ENCODE measurements at regions not wholly inside any gene's neighbourhood (a gene's known extent, or its start where the extent isn't known, plus 50 kb on each side); places are given as distances from the start of the nearest gene placed in this dataset.

- H3K9me3 Mint-ChIP-seq (ENCODE audit: low read depth) = no peaks in the 10 kb centered on the region
- H3K36me3 Mint-ChIP-seq = no peaks in the 10 kb centered on the region
- H3K27me3 Mint-ChIP-seq = no peaks in the 10 kb centered on the region
- H3K27ac Mint-ChIP-seq = no peak overlapping the region
- no peak overlapping the region for H3K4me3 Mint-ChIP-seq
- H3K4me1 Mint-ChIP-seq (ENCODE audit: low read depth) = peaks cover 12% of the 10 kb centered on the region
These were observed 79.6 kb downstream of the RSPH3 start for GRCh38 chr6:158920311-158920905.

GRCh38 chr6:158919865-158920264 is 80.1 kb downstream of the RSPH3 start:
- H3K27me3 Mint-ChIP-seq = no peaks in the 10 kb centered on the region
- H3K4me3 Mint-ChIP-seq = no peak overlapping the region

GRCh38 chr6:158916617-158917016 is 83.4 kb downstream of the RSPH3 start:
- Mint-ChIP-seq H3K27ac (no peak overlapping the region), H3K9me3 (ENCODE audit: low read depth) (no peaks in the 10 kb centered on the region), H3K4me3 (no peak overlapping the region), H3K4me1 (ENCODE audit: low read depth) (peaks cover 38% of the 10 kb centered on the region), H3K27me3 (no peaks in the 10 kb centered on the region), H3K36me3 (no peaks in the 10 kb centered on the region)

More at GRCh38 chr6:158919865-158920264, 80.1 kb downstream of the RSPH3 start:
- Mint-ChIP-seq H3K4me1 (ENCODE audit: low read depth) (peaks cover 17% of the 10 kb centered on the region), H3K9me3 (ENCODE audit: low read depth) (no peaks in the 10 kb centered on the region), H3K27ac (no peak overlapping the region), H3K36me3 (no peaks in the 10 kb centered on the region)

- H3K9me3 Mint-ChIP-seq (ENCODE audit: low read depth) = no peaks in the 10 kb centered on the region
- no peaks in the 10 kb centered on the region for H3K36me3 Mint-ChIP-seq
- no peak overlapping the region for H3K27ac Mint-ChIP-seq
- H3K27me3 Mint-ChIP-seq = no peaks in the 10 kb centered on the region
- H3K4me3 Mint-ChIP-seq = no peak overlapping the region
- H3K4me1 Mint-ChIP-seq (ENCODE audit: low read depth) = peaks cover 54% of the 10 kb centered on the region
These were observed 85.1 kb downstream of the RSPH3 start for GRCh38 chr6:158914923-158915322.

GRCh38 chr6:158913580-158913979 is 86.4 kb downstream of the RSPH3 start:
- Mint-ChIP-seq H3K4me3 (no peak overlapping the region), H3K27ac (no peak overlapping the region), H3K9me3 (ENCODE audit: low read depth) (no peaks in the 10 kb centered on the region), H3K27me3 (no peaks in the 10 kb centered on the region), H3K4me1 (ENCODE audit: low read depth) (peaks cover 56% of the 10 kb centered on the region), H3K36me3 (no peaks in the 10 kb centered on the region)

GRCh38 chr6:158912655-158913054 is 87.3 kb downstream of the RSPH3 start:
- Mint-ChIP-seq H3K27me3 (no peaks in the 10 kb centered on the region), H3K36me3 (no peaks in the 10 kb centered on the region), H3K9me3 (ENCODE audit: low read depth) (no peaks in the 10 kb centered on the region), H3K4me3 (peak overlapping the region; percentile 65), H3K27ac (peak overlapping the region; percentile 18), H3K4me1 (ENCODE audit: low read depth) (peaks cover 50% of the 10 kb centered on the region)

GRCh38 chr6:158911746-158912480 is 88.1 kb downstream of the RSPH3 start:
- H3K27me3 Mint-ChIP-seq = no peaks in the 10 kb centered on the region
- peak overlapping the region; percentile 65 for H3K4me3 Mint-ChIP-seq
- no peaks in the 10 kb centered on the region for H3K9me3 Mint-ChIP-seq (ENCODE audit: low read depth)
- no peaks in the 10 kb centered on the region for H3K36me3 Mint-ChIP-seq
- peaks cover 45% of the 10 kb centered on the region for H3K4me1 Mint-ChIP-seq (ENCODE audit: low read depth)
- peak overlapping the region; percentile 77 for H3K27ac Mint-ChIP-seq

GRCh38 chr6:158910484-158911440 is 89.2 kb downstream of the RSPH3 start:
- H3K4me1 Mint-ChIP-seq (ENCODE audit: low read depth) = peaks cover 45% of the 10 kb centered on the region
- no peaks in the 10 kb centered on the region for H3K27me3 Mint-ChIP-seq
- peaks cover 8% of the 10 kb centered on the region for H3K9me3 Mint-ChIP-seq (ENCODE audit: low read depth)
- peak overlapping the region; percentile 65 for H3K4me3 Mint-ChIP-seq
- H3K27ac Mint-ChIP-seq = peak overlapping the region; percentile 56
- H3K36me3 Mint-ChIP-seq = peaks cover 2% of the 10 kb centered on the region

- peak overlapping the region; percentile 50 for H3K27ac Mint-ChIP-seq
- H3K4me1 Mint-ChIP-seq (ENCODE audit: low read depth) = peaks cover 40% of the 10 kb centered on the region
- H3K36me3 Mint-ChIP-seq = peaks cover 9% of the 10 kb centered on the region
- peaks cover 17% of the 10 kb centered on the region for H3K9me3 Mint-ChIP-seq (ENCODE audit: low read depth)
- H3K27me3 Mint-ChIP-seq = no peaks in the 10 kb centered on the region
- peak overlapping the region; percentile 48 for H3K4me3 Mint-ChIP-seq
These were observed 90.1 kb downstream of the RSPH3 start for GRCh38 chr6:158909938-158910337.

- Mint-ChIP-seq H3K27ac (peak overlapping the region; percentile 41), H3K4me1 (ENCODE audit: low read depth) (peaks cover 35% of the 10 kb centered on the region), H3K27me3 (no peaks in the 10 kb centered on the region), H3K9me3 (ENCODE audit: low read depth) (peaks cover 20% of the 10 kb centered on the region), H3K4me3 (no peak overlapping the region), H3K36me3 (peaks cover 14% of the 10 kb centered on the region)
These were observed 89.4 kb upstream of the EZR start for GRCh38 chr6:158908606-158909005.

- H3K27me3 Mint-ChIP-seq = no peaks in the 10 kb centered on the region
- no peak overlapping the region for H3K27ac Mint-ChIP-seq
- H3K36me3 Mint-ChIP-seq = peaks cover 14% of the 10 kb centered on the region
- peaks cover 32% of the 10 kb centered on the region for H3K4me1 Mint-ChIP-seq (ENCODE audit: low read depth)
- H3K4me3 Mint-ChIP-seq = no peak overlapping the region
- H3K9me3 Mint-ChIP-seq (ENCODE audit: low read depth) = peaks cover 20% of the 10 kb centered on the region
These were observed 88.8 kb upstream of the EZR start for GRCh38 chr6:158907931-158908330.

- no peak overlapping the region for H3K4me3 Mint-ChIP-seq
- peaks cover 14% of the 10 kb centered on the region for H3K36me3 Mint-ChIP-seq
- H3K27ac Mint-ChIP-seq = no peak overlapping the region
- H3K4me1 Mint-ChIP-seq (ENCODE audit: low read depth) = peaks cover 22% of the 10 kb centered on the region
- peaks cover 20% of the 10 kb centered on the region for H3K9me3 Mint-ChIP-seq (ENCODE audit: low read depth)
- no peaks in the 10 kb centered on the region for H3K27me3 Mint-ChIP-seq
These were observed 87.8 kb upstream of the EZR start for GRCh38 chr6:158906926-158907325.

GRCh38 chr6:158905277-158905676 is 86.1 kb upstream of the EZR start:
- peaks cover 20% of the 10 kb centered on the region for H3K9me3 Mint-ChIP-seq (ENCODE audit: low read depth)
- H3K27me3 Mint-ChIP-seq = no peaks in the 10 kb centered on the region
- H3K27ac Mint-ChIP-seq = no peak overlapping the region
- H3K36me3 Mint-ChIP-seq = peaks cover 14% of the 10 kb centered on the region
- H3K4me3 Mint-ChIP-seq = no peak overlapping the region
- peaks cover 5% of the 10 kb centered on the region for H3K4me1 Mint-ChIP-seq (ENCODE audit: low read depth)

- Mint-ChIP-seq H3K4me1 (ENCODE audit: low read depth) (no peaks in the 10 kb centered on the region), H3K27ac (no peak overlapping the region), H3K36me3 (peaks cover 14% of the 10 kb centered on the region), H3K4me3 (no peak overlapping the region), H3K27me3 (no peaks in the 10 kb centered on the region), H3K9me3 (ENCODE audit: low read depth) (peaks cover 20% of the 10 kb centered on the region)
These were observed 84.6 kb upstream of the EZR start for GRCh38 chr6:158903801-158904200.
